HEK293 (cell line): ENCODE measurements at regions not wholly inside any gene's neighbourhood (a gene's known extent, or its start where the extent isn't known, plus 50 kb on each side); places are given as distances from the start of the nearest gene placed in this dataset.

ENCODE experiments used
- CTCF ChIA-PET: fragments of 350-600 bp; formaldehyde crosslinking; extraction: SDS; loops from one replicate; lab custom pipeline; 2021; ENCODE audit warnings: antibody characterized with exemption; lab: Yijun Ruan, JAX
- POLR2A ChIA-PET: fragments of 300-600 bp; formaldehyde crosslinking; extraction: SDS; loops from one replicate; lab custom pipeline; 2020; ENCODE audit warnings: antibody characterized with exemption, inconsistent platforms; lab: Yijun Ruan, JAX
- H3K27ac ChIP-seq: fragments of 200-500 bp; sonication (Bioruptor generic); 2 replicates; pipeline ENCODE4 v1.5.1; 2014; ENCODE audit warnings: low read depth, low read length, control low read depth, inconsistent platforms; ENCODE audit errors: extremely low read depth
- H3K36me3 ChIP-seq, 2 experiments: fragments of 200-500 bp in 1 of 2; sonication (Bioruptor generic) in 1 of 2; 1 replicate in 1 of 2; 2 replicates in 1 of 2; pipeline ENCODE4 v1.5.1; 2014 to 2017; ENCODE audit warnings: inconsistent platforms in 2 of 2, low read length in 2 of 2; ENCODE audit not compliant: control insufficient read depth in 2 of 2, insufficient read depth in 1 of 2
- H3K4me1 ChIP-seq: fragments of 200-500 bp; sonication (Bioruptor generic); 2 replicates; pipeline ENCODE4 v1.5.1; 2014; ENCODE audit warnings: mild to moderate bottlenecking, low read length, inconsistent platforms; ENCODE audit not compliant: control insufficient read depth, insufficient read depth
- H3K4me3 ChIP-seq: 2 replicates; pipeline ENCODE4 v1.5.1; 2011; ENCODE audit warnings: low read depth, mild to moderate bottlenecking, control low read depth, low read length, moderate library complexity
- H3K9me3 ChIP-seq: fragments of 200-500 bp; sonication (Bioruptor generic); 2 replicates; pipeline ENCODE4 v1.5.1; 2014; ENCODE audit warnings: low read depth, low read length, inconsistent platforms; ENCODE audit not compliant: control insufficient read depth, insufficient read depth
- CTCF ChIP-seq: fragments of 450-650 bp; formaldehyde crosslinking; IDR thresholded peaks from 2 replicates; pipeline ENCODE4 v1.5.1; 2016; ENCODE audit warnings: missing biosample characterization, missing genetic modification characterization
- GFI1B ChIP-seq: fragments of 450-650 bp; formaldehyde crosslinking; IDR thresholded peaks from 2 replicates; pipeline ENCODE4 v1.5.1; 2016; ENCODE audit warnings: missing biosample characterization, missing genetic modification characterization
- GLI2 ChIP-seq: fragments of 450-650 bp; formaldehyde crosslinking; IDR thresholded peaks from 2 replicates; pipeline ENCODE4; 2017; ENCODE audit warnings: missing biosample characterization, missing genetic modification characterization, low read depth, borderline replicate concordance
- KLF16 ChIP-seq: fragments of 450-650 bp; formaldehyde crosslinking; IDR thresholded peaks from 2 replicates; pipeline ENCODE4 v1.5.1; 2017; ENCODE audit warnings: missing biosample characterization, missing genetic modification characterization
- KLF8 ChIP-seq: fragments of 450-650 bp; formaldehyde crosslinking; IDR thresholded peaks from 2 replicates; pipeline ENCODE4 v1.5.1; 2016; ENCODE audit warnings: missing biosample characterization, missing genetic modification characterization
- SETDB1 ChIP-seq: IDR thresholded peaks from one replicate; pipeline ENCODE4 v1.6.1; 2017; ENCODE audit warnings: mild to moderate bottlenecking, low read length, moderate library complexity, mixed read lengths; ENCODE audit not compliant: insufficient read length
- SP7 ChIP-seq: fragments of 450-650 bp; formaldehyde crosslinking; IDR thresholded peaks from 2 replicates; pipeline ENCODE4 v1.5.1; 2016; ENCODE audit warnings: missing biosample characterization, missing genetic modification characterization
- WT1 ChIP-seq: fragments of 450-650 bp; formaldehyde crosslinking; IDR thresholded peaks from 2 replicates; pipeline ENCODE4 v1.5.1; 2016; ENCODE audit warnings: missing biosample characterization, missing genetic modification characterization
- ZBTB20 ChIP-seq: fragments of 450-650 bp; formaldehyde crosslinking; IDR thresholded peaks from 2 replicates; pipeline ENCODE4 v1.5.1; 2016; ENCODE audit warnings: missing biosample characterization, missing genetic modification characterization
- ZBTB8A ChIP-seq: fragments of 450-650 bp; formaldehyde crosslinking; IDR thresholded peaks from 2 replicates; pipeline ENCODE4 v1.5.1; 2016; ENCODE audit warnings: missing biosample characterization, missing genetic modification characterization
- ZFHX2 ChIP-seq: fragments of 450-650 bp; formaldehyde crosslinking; conservative IDR thresholded peaks from 2 replicates; pipeline ENCODE4 v1.5.1; 2016; ENCODE audit warnings: missing biosample characterization, missing genetic modification characterization
- ZNF114 ChIP-seq: fragments of 450-650 bp; formaldehyde crosslinking; IDR thresholded peaks from 2 replicates; pipeline ENCODE4 v1.5.0; 2017; ENCODE audit warnings: missing biosample characterization, missing genetic modification characterization
- ZNF239 ChIP-seq: fragments of 450-650 bp; formaldehyde crosslinking; IDR thresholded peaks from 2 replicates; pipeline ENCODE4 v1.5.1; 2016; ENCODE audit warnings: missing biosample characterization, missing genetic modification characterization
- ZNF549 ChIP-seq: fragments of 450-650 bp; IDR thresholded peaks from 2 replicates; pipeline ENCODE4 v1.5.1; 2018; ENCODE audit warnings: missing biosample characterization, missing genetic modification characterization, mild to moderate bottlenecking, inconsistent platforms, moderate library complexity
- ZNF560 ChIP-seq: fragments of 450-650 bp; formaldehyde crosslinking; IDR thresholded peaks from 2 replicates; pipeline ENCODE4 v1.5.1; 2017; ENCODE audit warnings: missing biosample characterization, missing genetic modification characterization, borderline replicate concordance
- ZNF629 ChIP-seq: fragments of 450-650 bp; formaldehyde crosslinking; IDR thresholded peaks from 2 replicates; pipeline ENCODE4 v1.5.1; 2017; ENCODE audit warnings: missing biosample characterization, missing genetic modification characterization
- ZNF777 ChIP-seq: fragments of 450-650 bp; formaldehyde crosslinking; IDR thresholded peaks from 2 replicates; pipeline ENCODE4 v1.5.1; 2017; ENCODE audit warnings: missing biosample characterization, missing genetic modification characterization, borderline replicate concordance
- ZNF830 ChIP-seq: fragments of 450-650 bp; IDR thresholded peaks from 2 replicates; pipeline ENCODE4 v1.5.0; 2018; ENCODE audit warnings: missing biosample characterization, missing genetic modification characterization, low read depth, mild to moderate bottlenecking, moderate library complexity
- ZSCAN18 ChIP-seq: fragments of 450-650 bp; formaldehyde crosslinking; IDR thresholded peaks from 2 replicates; pipeline ENCODE4 v1.5.1; 2016; ENCODE audit warnings: missing biosample characterization, missing genetic modification characterization
- ZSCAN4 ChIP-seq: fragments of 450-650 bp; formaldehyde crosslinking; IDR thresholded peaks from 2 replicates; pipeline ENCODE4 v1.5.1; 2017; ENCODE audit warnings: missing biosample characterization, missing genetic modification characterization
- ZSCAN5A ChIP-seq: fragments of 450-650 bp; formaldehyde crosslinking; IDR thresholded peaks from 2 replicates; pipeline ENCODE4 v1.5.1; 2016; ENCODE audit warnings: missing biosample characterization, missing genetic modification characterization

- ChIA-PET POLR2A (no interaction called here), CTCF (interaction anchor here (0.7 to 1.5 kb wide), 8 partner anchors 9 to 361 kb away, joined by 3 to 5 read pairs (median 4); no protein-coding TSS in a partner anchor)
- no peaks in the 10 kb centered on the region for H3K4me1 ChIP-seq
Observed at GRCh38 chr14:22095860-22096513, 422.4 kb upstream of the OR4E1 start.

GRCh38 chr14:22089940-22090339 lies 416.3 kb upstream of the OR4E1 start:
- H3K27ac ChIP-seq, result no peak overlapping the region
- no peaks in the 10 kb centered on the region for H3K9me3 ChIP-seq
- no peaks in the 10 kb centered on the region for H3K4me1 ChIP-seq
- H3K36me3 ChIP-seq, result no peaks in the 10 kb centered on the region
- TF ChIP-seq CTCF (no peak), ZNF830 (tag by site-specific recombination) (no peak), GLI2 (tag by site-specific recombination) (no peak), ZFHX2 (tag by site-specific recombination) (no peak), SP7 (tag by site-specific recombination) (no peak), ZSCAN18 (no peak), KLF16 (tag by site-specific recombination) (no peak), WT1 (tag by site-specific recombination) (no peak), SETDB1 (no peak), ZBTB8A (tag by site-specific recombination) (no peak), GFI1B (tag by site-specific recombination) (no peak), ZNF239 (tag by site-specific recombination) (no peak), KLF8 (no peak), ZNF777 (tag by site-specific recombination) (no peak), ZNF629 (no peak), ZSCAN5A (tag by site-specific recombination) (no peak), ZNF560 (tag by site-specific recombination) (no peak), ZNF549 (tag by site-specific recombination) (no peak)
- no peak overlapping the region for H3K4me3 ChIP-seq
- ChIA-PET POLR2A (no interaction called here), CTCF (no interaction called here)

More at GRCh38 chr14:22095860-22096513, 422.4 kb upstream of the OR4E1 start:
- Histone ChIP-seq H3K9me3 (no peaks in the 10 kb centered on the region), H3K27ac (no peak overlapping the region), H3K4me3 (no peak overlapping the region), H3K36me3 (no peaks in the 10 kb centered on the region)
- TF ChIP-seq ZBTB20 (tag by site-specific recombination) (peak; percentile 29; the same call in 1 of the 2 replicates), ZNF114 (no peak), ZSCAN4 (no peak)
